GM21786 (cell line): ENCODE measurements at regions not wholly inside any gene's neighbourhood (a gene's known extent, or its start where the extent isn't known, plus 50 kb on each side); places are given as distances from the start of the nearest gene placed in this dataset.

Experiments used
- ATAC-seq: cut with Tn5 transposase; IDR thresholded peaks from one replicate; pipeline ENCODE4 v1.9.1; 2021; ENCODE audit not compliant: unreplicated experiment

DNA sequence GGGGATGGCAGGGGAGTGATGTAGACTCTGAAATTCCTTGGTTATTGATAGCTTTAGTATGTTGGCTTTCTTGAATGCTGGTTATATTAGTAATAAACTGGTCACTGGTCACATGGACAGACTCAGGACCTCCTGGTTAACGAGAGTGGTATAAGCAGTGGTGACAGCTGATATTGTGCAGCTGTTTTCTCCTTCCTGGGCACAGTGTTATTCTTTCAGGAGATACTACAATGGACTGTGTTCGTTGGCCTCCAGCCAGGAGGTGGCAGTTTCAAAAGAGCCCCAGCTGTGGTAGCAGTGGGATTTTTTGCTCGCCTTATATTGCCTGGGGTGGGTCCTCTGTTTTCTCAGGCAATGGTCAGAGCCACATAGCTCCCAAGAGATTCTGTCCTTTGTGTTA lies 181.6 kb upstream of the RBMS3 start:
- no peak for ATAC-seq

DNA sequence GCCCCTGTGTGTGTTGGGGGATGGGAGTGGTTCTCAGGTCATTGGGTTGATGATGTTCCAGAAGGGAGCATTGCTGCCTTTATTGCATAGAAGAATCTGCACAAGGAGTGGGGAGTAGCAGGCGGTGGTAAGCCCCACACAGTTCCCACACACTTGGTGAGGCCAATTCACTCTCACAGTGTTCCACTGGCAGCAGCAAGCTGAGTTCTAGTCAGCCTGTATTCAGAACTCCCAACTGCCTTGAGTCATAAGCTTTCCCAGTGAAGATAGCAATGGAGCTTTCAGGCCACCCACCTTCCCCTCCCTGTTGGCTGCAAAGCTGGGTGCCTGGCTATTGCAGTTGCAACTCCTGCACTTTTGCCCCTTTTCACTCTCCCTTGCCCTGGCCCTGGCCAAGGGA lies 181.1 kb upstream of the RBMS3 start:
- no peak for ATAC-seq

DNA sequence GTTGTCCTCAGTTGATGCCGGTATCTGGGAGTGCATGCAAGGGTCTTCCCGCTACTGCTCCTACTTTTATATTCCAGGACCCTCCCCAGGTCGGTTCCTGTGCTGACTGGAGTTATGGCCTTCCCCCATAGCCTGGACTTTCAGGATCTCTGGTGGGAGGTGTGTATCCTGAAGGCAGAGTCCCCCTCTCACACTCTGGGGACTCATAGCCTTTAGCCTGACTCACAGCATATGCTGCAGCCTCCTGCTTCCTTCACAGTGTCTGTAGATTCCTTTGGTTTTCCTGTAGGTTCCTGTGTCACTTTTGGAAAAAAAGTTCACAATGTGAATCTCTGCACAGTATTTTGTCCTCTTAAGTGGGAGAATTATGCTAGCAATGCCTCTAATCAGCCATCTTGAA lies 180.6 kb upstream of the RBMS3 start:
- no peak for ATAC-seq

DNA sequence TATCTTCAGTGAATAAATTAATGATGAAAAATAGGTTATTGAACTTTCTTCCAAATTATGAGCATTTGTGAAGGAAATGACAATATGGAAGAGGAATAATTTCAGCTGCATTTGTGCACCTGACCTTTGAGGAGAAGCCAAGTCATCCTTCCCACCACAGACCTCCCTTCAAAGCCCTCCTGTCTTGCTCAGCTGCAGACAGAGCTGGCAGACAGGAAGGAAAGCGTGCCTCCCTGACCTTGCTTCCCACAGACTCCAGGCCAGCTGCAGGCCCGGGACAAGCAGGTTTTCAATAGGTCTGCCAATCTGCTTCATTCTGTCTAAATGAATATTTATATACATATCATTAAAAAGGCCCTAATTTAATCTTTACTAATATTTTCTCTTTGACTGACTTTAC lies 152.9 kb upstream of the RBMS3 start:
- ATAC-seq = no peak

DNA sequence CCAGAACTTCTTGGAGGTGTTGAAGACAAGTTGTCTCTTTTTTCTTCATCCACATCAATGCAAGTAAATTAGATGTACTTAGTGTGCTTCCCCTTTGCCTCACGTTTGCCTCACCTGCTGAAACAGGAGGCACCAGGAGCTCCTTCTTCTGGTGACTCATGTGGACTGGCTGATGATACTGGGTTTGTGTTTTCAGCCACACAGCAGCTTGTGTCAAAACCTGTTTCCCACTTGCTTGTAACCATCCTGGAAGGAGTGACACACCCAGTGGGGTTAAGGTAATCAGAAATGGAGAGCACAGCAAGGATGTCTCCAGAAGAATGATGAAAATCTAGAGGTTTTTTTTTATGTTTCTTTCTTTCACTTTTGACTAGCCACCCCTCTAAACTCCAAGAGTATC lies 143.3 kb upstream of the RBMS3 start:
- ATAC-seq = no peak

DNA sequence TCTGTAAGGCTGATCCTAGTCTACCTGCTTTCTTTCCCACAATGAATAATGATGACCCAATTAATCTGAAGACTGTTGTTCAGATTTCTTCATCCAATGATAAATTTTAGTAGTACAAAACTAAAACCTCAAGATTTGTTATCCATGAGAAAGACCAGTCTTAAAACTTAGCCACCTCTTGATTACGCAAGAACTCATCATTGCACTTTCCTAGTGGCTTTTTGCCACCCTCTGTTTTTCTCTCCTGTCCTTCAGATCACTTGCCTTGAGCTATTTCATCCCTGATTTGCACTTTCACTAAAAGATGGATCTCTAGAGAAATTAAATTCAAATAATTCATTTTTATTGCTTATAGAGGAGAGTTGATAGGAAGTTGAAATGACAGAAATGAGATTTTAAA lies 142.7 kb upstream of the RBMS3 start:
- no peak for ATAC-seq

DNA sequence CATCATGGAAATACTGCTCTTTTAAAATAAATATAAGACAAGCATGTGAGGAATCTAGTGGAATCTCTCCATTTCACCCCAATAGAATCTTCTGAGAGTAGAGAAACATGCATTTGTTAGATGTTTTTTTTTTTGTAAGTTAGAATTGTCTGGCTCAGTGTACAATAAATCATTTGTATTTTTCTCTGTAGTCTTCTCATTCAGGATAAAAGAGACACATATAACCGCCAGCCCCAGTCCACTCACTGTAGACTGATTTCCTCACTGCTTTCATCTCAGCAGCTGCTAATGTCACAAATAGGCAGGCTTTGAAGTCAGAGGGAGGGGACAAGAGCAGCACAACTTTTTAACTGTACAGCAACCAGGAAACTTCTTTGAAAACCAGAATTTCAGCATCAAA lies 140.2 kb upstream of the RBMS3 start:
- ATAC-seq = no peak

DNA sequence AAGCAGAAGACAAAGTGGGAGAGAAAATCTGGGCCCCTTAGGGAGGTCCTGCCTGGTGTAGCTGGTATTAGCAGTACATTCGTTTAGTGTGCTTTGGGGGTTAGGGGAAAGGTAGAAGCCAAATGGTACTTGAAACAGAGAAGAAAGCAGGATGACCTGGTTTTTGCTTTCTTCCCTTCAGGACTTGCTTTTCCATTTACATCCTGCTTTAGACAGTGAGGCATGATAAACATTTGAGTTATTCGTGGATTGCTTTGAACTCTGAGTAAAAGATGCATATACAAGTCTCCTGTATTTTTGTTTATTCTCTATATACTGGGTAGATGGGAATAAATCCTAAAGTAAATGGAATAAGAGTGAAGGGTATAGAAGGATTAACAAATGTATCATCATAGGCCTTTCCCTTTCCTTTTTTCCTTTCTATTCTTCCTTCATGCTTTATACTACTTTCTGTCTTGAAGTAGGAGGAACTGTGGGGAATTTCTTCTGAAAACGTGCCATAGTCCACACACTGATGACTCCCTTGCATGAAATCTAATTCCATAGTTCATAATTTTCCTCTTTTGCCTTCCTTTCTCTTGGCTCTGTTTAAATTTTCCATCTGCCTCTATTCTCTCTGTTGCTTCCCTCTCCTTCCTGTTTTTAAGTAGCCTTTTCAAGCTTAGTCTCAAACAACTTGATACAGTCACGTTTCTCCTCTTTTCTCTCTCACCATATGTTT lies 139.5 kb upstream of the RBMS3 start:
- no peak for ATAC-seq

DNA sequence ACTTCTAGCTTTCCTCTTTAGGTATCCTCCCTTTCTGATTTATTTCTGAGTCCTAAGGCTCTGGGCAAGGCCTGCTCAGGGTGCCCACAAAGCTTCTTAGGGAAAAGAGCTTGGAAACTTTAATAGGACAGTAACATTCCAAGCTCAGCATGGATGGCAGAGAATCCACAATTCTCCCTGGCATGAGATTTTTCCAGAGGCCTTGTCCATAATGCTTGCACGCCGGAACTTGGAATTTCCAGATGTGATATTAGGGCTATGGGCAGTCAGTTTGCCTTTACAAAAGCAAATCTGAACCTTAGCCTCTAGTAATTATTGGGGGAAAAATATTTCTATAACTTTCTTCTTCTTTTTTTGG lies 139.0 kb upstream of the RBMS3 start:
- ATAC-seq = no peak

DNA sequence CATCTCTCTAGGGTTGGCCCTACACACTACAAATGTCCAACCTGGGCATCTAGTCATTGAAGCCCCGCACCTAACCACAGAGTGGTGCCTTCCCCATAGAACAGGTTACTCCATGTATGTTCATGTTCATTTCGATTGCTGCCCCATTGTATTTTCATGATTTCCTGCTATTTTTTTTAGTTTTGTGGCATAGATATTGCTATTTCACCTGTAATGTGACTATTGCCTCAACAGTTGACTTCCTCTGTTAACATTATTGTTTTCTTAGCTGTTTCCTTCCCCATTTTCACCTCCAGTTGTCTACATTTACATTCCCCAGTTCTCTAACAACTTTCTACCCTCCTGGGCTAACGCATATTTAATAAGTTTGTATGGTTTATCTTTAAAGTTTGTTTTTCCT lies 137.7 kb upstream of the RBMS3 start:
- ATAC-seq = no peak

DNA sequence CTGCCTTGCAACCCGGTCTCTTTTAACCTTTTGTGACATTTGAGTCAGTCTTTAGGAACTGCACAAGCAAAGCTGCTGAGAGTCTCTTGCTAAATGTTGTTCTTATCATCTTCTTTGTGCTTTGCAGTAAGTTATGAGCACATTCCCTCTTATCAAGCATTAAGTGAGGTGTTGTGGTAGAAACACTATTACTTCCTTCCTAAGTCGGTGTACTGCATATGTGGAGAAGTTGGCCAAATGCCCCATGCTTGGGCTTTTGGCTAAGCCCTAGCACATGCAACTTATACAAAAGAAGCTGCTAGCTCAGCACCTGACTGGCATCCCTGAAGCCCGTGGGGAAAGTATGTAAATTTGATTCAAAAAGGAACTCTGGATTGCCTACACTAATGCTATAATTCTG lies 136.5 kb upstream of the RBMS3 start:
- ATAC-seq = no peak

DNA sequence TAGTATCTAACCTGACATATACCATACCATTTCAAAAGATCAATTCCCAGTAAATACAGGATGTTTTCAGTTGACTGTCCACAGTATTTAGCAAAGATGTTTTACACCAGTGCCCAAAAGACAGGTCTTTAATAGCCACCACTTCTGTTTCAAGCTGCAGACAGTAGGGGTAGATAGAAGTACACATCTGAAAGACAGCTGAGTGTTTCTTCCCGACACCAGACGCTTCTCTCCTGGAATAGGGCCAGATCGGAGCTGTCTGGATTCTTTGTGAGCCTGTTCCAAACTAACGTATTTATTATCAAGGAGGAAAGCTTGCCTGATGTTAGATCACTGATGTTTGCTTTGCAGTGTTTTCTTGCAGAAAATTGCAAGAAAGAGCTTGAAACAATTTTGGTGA lies 136.1 kb upstream of the RBMS3 start:
- no peak for ATAC-seq

DNA sequence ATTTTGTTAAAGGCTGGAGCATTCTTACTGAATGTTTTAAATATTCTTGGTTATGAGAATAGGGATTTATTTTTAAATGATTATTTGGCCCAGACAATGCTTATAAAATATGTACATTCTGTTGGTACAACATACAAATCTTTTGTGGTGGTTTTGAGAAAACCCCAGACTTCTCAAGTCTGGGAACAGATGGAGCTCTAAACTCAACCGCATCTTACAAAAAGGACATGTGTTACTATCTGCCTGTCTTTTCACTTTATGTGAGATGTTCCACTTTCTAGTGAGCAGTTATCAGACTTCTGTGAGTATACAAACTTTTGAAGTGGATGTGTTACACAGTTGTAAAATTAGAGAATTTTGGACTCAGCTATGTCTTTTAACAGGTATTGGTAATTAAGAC lies 135.5 kb upstream of the RBMS3 start:
- no peak for ATAC-seq

DNA sequence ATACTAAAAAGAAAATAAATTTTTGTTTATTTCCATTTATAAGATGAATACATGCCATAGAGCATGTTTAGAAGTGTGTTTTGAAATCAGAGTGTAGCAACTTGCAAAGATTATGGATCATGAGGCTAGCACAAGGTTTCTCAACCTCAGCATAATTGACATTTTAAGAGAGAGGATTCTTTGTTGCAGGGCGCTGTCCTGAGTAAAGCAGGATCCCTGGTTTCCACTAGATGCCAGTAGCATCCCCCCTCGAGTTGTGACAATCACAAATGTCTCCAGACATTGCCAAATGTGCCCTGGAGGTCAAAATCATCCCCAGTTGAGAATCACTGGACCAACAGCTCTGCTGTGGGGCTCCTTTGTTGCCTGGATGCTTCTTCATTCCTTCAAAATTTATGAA lies 128.5 kb upstream of the RBMS3 start:
- no peak for ATAC-seq

DNA sequence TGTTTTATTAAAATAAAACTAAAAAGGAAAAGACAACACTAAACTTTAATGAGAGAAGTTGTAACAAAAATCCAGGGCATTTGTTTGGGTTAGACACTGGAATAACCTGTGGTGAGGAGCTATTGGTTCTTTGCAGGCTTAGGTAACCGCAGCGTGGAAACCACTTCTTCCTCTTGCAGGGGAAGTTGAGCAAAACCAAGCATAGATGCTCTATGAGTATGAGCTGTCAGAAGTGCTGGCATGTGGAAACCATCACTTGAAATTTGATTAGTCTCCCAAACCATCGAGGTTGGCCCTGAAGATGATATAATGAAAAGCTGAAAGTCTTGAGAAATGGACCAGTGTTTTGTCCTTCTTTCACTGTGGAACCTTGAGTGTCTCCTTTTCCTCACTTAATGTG lies 127.1 kb upstream of the RBMS3 start:
- no peak for ATAC-seq

DNA sequence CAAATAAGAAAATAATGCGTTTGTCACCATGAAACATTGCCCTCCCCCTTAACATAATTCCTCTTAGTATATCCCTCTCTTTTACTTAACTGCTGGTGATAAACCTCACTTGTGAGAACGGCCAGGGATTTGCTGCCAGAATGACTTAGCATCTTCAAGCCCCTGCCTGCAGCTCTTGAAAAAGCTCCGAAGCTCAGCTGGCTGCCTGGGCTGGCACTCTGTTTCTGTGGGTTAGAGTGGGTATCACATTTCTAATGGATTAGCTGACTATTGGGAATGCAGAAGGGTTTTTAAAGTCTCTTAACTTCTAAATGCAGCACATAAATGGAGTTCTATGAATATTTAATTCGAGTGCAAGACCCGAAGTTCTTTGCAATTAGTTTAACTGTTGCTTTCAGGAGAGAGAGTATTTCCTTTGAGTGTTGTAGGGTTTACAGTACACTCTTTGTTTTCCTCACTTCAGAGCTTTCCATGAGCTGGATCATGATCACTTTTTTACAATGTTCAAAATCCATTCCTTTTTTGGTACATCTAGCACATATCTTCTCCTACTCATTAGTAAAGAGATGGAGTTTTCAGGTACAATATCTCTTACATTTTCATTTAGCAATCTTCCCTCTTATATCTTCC lies 124.7 kb upstream of the RBMS3 start:
- no peak for ATAC-seq

DNA sequence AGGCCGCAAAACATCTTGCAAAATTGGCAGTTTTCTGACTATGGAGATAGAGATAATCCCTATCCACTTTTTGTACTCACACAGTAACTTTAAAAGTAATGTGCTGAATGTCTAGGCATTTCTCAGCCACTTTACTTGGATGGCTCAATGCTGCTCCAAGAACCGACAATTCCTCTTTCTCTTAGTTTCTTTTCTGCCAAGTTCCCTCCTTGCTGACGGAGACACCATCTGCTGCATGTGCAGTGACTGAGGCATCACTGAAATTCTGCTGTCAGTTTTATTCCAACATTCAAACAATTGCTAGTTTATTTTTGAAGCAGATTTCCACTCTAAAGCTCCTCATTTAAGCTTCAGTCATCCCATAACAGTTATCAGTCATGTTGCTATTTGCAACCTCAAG lies 116.0 kb upstream of the RBMS3 start:
- no peak for ATAC-seq

DNA sequence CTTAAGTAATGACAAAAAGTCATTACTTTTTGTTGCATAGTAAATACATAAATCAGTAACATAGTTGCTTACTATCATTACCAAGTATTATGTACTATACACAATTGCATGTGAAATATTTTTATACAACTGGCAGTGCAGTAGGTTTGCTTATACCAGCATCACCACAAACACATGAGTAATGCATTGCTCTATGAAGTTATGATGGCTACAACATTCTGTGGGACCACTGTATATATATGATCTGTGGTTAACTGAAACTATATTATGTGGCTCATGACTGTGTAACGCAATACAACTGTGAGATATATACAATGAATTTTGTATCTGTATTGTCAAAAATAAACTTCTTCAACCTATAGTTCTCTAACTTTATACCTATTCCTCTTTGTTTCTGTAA lies 113.7 kb upstream of the RBMS3 start:
- ATAC-seq = no peak

DNA sequence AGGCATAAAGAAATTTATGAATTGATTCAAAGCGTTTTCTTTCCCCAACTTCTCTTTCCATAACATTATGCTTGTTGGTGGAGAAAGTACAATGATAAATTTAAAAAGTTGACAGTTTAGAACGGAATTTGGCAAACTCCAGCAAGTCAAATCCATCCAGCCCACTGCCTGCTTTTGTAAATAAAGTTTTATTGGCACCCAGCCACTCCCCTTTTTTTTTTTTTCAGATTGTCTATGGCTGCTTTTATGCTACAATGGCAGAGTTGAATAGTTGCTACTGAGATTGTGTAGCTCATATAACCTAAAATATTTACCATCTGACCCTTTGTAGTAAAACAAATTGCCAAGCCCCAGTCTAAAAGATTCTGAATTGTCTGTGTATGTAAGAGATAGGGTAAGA lies 112.8 kb upstream of the RBMS3 start:
- no peak for ATAC-seq

DNA sequence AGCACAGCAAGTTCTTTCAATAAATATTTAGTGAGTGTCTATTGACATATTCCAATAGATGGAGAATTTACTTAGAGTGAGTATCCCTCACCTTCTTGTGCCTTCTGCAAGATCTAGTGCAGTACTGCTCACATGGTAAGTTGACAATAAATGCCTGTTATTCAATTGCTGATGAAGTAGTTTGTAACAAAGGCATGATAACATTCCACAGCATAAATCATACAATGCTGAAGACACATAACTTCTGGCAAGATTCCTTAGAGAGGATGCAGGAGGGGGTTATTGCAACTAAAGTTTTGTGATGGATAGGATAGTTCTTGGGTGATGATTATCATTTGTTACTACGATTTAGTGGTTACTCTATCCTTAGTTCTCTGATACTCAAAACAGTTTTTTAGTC lies 112.2 kb upstream of the RBMS3 start:
- no peak for ATAC-seq

DNA sequence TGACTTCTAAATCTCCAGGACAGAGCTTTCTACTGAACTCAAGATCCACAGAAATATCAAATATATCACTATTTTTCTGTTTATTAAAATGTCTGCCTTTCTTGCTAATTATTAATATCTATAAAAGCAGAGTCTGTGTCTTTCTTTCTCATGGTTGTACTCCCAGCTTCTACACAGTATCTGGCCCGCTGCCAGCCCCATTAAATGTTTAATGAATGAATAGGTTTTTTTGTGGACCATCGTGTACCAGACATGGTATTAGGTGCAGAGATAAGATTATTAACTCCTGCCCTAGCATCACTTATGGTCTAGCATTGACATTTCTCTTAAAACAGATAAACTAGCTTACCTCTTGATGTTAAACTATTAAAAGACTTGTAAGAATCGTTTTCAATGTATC lies 111.4 kb upstream of the RBMS3 start:
- no peak for ATAC-seq

DNA sequence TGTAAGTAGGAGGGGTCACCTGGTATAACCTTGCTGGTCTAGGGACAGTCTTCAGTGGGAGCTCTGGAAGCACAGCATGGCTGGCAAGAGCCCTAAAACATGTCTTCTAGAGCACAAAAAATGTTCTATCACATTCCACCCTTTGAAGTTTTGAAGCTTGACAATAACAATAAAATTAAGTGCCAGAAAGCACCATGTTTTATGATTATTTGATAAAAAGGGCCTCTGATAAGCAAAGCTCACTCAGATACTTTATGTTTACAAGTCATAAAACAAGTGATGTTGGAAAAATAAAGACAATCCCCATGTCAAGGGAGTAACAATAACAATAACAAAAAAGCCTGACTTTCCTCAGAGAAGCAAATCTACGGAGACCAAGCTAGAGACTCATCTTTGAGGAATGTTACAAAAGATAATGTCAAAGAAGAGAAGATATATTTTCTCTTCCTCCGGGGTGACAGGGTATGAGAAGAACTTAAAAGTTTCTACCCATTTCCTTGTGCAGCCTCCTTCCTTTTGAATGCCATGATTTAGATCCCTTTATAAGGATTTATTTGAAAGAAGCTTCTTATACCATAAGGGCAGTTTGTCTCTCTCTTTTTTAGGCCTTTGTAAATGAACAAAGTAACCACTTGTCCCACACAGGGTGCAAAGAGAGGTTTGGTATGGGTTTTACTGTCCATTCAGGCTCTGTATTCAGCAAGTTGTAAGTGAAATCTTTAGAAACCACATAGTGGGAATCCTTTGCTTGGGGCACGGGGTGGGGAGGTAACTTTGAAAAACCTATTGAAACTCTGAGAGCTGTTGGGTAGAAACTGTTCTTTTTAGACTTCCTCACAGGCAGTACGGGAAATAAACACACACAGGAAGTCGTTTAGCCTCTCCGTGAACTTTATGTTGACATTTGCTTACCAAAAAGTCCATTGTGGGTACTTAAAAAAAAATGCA lies 109.6 kb upstream of the RBMS3 start:
- ATAC-seq = no peak
